ENCODE measurements at regions not wholly inside any gene's neighbourhood (a gene's known extent, or its start where the extent isn't known, plus 50 kb on each side); places are given as distances from the start of the nearest gene placed in this dataset.

DNA sequence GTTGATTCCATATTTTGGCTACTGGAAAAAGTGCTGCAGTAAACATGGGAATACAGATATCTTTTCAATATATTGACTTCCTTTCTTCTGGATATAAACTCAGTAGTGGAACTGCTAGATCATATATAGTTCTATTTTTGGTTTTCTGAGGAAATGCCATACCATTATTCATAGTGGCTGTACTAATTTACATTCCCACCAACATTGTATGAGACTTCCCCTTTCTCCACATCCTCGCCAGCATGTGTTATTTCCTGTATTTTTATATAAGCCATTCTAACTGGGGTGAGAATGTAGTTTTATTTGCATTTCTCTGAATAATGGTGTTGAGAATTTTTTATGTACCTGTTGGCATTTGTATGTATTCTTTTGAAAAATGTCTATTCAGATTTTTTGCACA lies 385.2 kb downstream of the NUF2 start:
- H3K9ac ChIP-seq (ENCODE audit: low read depth in 1 of 3, low read length in 3 of 3): no peak overlapping the region
- H3K4me1 ChIP-seq (ENCODE audit: control insufficient read depth in 3 of 3, insufficient read depth in 3 of 3, low read length in 3 of 3): no peaks in the 10 kb centered on the region
- H3K27me3 ChIP-seq (ENCODE audit: control insufficient read depth in 3 of 3, insufficient read depth in 3 of 3, low read length in 3 of 3): no peaks in the 10 kb centered on the region
- no peak overlapping the region for H3K27ac ChIP-seq (ENCODE audit: low read depth, low read length)
- no peak overlapping the region for H3K4me3 ChIP-seq (ENCODE audit: low read length in 3 of 3)
- H3K36me3 ChIP-seq (ENCODE audit: control insufficient read depth in 3 of 3, insufficient read depth in 3 of 3, low read length in 3 of 3): no peaks in the 10 kb centered on the region
- no peaks in the 10 kb centered on the region for H3K9me3 ChIP-seq (ENCODE audit: control insufficient read depth in 3 of 3, low read length in 3 of 3)

DNA sequence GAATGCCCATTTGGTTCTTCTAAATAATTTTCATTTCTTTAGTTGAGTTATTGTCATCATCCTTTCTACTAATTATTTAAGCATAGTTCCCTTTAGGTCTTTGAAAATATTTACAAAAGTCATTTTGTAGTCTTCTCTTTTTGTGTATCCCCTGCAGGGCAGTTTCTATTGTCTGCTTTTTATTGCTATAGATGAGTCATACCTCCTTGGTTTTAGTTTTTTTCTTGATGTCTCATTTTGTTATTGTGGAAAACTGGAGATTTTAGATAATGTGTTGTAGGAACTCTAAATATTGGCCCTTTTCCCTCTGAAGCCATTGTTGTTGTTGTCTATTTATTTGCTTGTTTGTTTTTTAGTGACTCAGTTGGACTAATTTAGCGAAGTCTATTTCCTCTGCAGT lies 387.9 kb downstream of the NUF2 start:
- no peak overlapping the region for H3K9ac ChIP-seq (ENCODE audit: low read depth in 1 of 3, low read length in 3 of 3)

DNA sequence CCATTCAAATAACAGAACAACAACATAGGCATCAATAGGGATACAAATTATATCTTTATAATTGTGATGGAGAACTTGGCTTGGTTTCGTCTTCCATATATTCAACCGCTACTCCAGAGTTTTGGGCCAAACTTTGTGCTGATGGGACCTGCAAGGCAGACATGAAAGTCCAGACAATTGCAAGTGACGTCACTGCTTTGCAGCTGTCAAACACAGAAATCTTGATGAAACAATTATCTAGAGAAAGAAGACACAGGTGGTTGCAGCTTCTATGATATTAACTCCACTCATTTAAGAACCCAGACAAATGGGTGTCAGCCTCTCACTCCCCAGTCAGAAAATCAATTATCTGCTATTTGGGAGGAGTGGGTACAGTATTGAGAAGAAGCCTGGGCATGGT lies 390.6 kb downstream of the NUF2 start:
- Histone ChIP-seq H3K9ac (ENCODE audit: low read depth in 1 of 3, low read length in 3 of 3) (no peak overlapping the region), H3K27me3 (ENCODE audit: control insufficient read depth in 3 of 3, insufficient read depth in 3 of 3, low read length in 3 of 3) (no peaks in the 10 kb centered on the region), H3K4me1 (ENCODE audit: control insufficient read depth in 3 of 3, insufficient read depth in 3 of 3, low read length in 3 of 3) (no peaks in the 10 kb centered on the region), H3K27ac (ENCODE audit: low read depth, low read length) (no peak overlapping the region), H3K4me3 (ENCODE audit: low read length in 3 of 3) (no peak overlapping the region), H3K9me3 (ENCODE audit: control insufficient read depth in 3 of 3, low read length in 3 of 3) (no peaks in the 10 kb centered on the region), H3K36me3 (ENCODE audit: control insufficient read depth in 3 of 3, insufficient read depth in 3 of 3, low read length in 3 of 3) (no peaks in the 10 kb centered on the region)

More for the DNA sequence above, 387.9 kb downstream of the NUF2 start:
- Histone ChIP-seq H3K9me3 (ENCODE audit: control insufficient read depth in 3 of 3, low read length in 3 of 3) (no peaks in the 10 kb centered on the region), H3K4me1 (ENCODE audit: control insufficient read depth in 3 of 3, insufficient read depth in 3 of 3, low read length in 3 of 3) (no peaks in the 10 kb centered on the region), H3K27me3 (ENCODE audit: control insufficient read depth in 3 of 3, insufficient read depth in 3 of 3, low read length in 3 of 3) (no peaks in the 10 kb centered on the region), H3K36me3 (ENCODE audit: control insufficient read depth in 3 of 3, insufficient read depth in 3 of 3, low read length in 3 of 3) (no peaks in the 10 kb centered on the region), H3K27ac (ENCODE audit: low read depth, low read length) (no peak overlapping the region), H3K4me3 (ENCODE audit: low read length in 3 of 3) (no peak overlapping the region)

DNA sequence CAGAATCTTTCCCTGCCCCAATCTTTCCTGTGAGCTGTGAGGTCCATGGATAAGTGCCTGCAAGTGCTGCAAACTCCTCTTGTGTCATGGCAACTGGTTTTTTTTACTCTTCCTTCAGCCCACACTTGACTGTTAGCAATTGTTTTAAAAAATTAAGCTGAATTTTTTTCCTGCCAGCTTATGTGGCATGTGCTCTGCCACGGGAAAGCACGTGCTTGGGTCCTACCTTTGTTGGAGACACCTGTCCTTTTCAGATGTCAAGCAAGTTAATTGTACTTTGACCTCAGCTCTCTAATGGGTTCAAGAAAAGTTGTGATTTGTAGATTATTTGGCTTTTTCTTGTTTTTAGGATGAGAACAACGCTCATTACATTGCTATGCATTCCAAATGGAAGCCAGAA lies 398.5 kb downstream of the NUF2 start:
- Histone ChIP-seq H3K4me1 (ENCODE audit: control insufficient read depth in 3 of 3, insufficient read depth in 3 of 3, low read length in 3 of 3) (no peaks in the 10 kb centered on the region), H3K9me3 (ENCODE audit: control insufficient read depth in 3 of 3, low read length in 3 of 3) (peaks cover 0 to 8% (median 1%) of the 10 kb centered on the region in 3 donors), H3K27ac (ENCODE audit: low read depth, low read length) (no peak overlapping the region), H3K36me3 (ENCODE audit: control insufficient read depth in 3 of 3, insufficient read depth in 3 of 3, low read length in 3 of 3) (no peaks in the 10 kb centered on the region), H3K4me3 (ENCODE audit: low read length in 3 of 3) (no peak overlapping the region), H3K27me3 (ENCODE audit: control insufficient read depth in 3 of 3, insufficient read depth in 3 of 3, low read length in 3 of 3) (no peaks in the 10 kb centered on the region), H3K9ac (ENCODE audit: low read depth in 1 of 3, low read length in 3 of 3) (no peak overlapping the region)

DNA sequence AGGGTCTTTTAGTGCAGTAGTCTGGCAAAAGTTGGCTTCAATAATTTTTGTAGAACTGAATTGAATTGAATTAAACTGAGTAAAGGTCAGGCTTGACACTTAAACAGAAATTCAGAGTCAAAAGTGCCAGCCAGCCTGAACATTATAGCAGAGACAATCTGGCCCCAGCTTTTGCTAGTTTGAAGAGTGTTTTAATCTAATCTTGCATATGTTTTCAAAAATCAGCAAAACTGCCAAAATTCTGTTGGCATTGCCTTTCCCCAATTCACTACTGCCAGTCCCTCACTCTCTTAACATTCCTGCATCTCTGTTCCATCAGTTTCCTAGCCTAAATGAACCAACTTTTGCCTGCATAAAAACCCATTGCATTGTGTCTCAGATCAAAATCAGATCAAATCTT lies 403.8 kb downstream of the NUF2 start:
- no peaks in the 10 kb centered on the region for H3K4me1 ChIP-seq (ENCODE audit: control insufficient read depth in 3 of 3, insufficient read depth in 3 of 3, low read length in 3 of 3)
- no peaks in the 10 kb centered on the region for H3K9me3 ChIP-seq (ENCODE audit: control insufficient read depth in 3 of 3, low read length in 3 of 3)
- H3K27me3 ChIP-seq (ENCODE audit: control insufficient read depth in 3 of 3, insufficient read depth in 3 of 3, low read length in 3 of 3): no peaks in the 10 kb centered on the region
- no peaks in the 10 kb centered on the region for H3K36me3 ChIP-seq (ENCODE audit: control insufficient read depth in 3 of 3, insufficient read depth in 3 of 3, low read length in 3 of 3)
- no peak overlapping the region for H3K9ac ChIP-seq (ENCODE audit: low read depth in 1 of 3, low read length in 3 of 3)
- no peak overlapping the region for H3K4me3 ChIP-seq (ENCODE audit: low read length in 3 of 3)
- no peak overlapping the region for H3K27ac ChIP-seq (ENCODE audit: low read depth, low read length)

DNA sequence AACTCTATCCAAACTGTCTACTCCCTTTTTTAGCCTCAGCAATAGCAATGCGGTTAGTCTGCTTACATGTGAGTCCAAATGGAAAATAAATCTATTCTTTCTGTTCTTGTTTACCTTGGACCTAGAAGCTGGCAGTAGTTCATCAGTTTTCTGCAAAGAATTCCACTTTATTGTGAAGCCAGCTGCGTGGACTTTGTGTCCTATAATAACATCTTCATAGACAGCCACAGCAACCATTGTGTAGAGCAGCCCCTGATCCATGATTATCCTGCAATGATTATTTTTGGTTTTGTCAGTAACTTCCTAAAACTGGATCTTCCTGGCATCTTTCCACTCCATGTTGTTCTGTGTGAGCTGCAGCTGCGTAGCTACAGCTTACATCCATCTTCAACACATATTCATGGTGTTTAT lies 408.7 kb downstream of the NUF2 start:
- no peaks in the 10 kb centered on the region for H3K4me1 ChIP-seq (ENCODE audit: control insufficient read depth in 3 of 3, insufficient read depth in 3 of 3, low read length in 3 of 3)
- no peak overlapping the region for H3K4me3 ChIP-seq (ENCODE audit: low read length in 3 of 3)
- H3K9me3 ChIP-seq (ENCODE audit: control insufficient read depth in 3 of 3, low read length in 3 of 3): no peaks in the 10 kb centered on the region

DNA sequence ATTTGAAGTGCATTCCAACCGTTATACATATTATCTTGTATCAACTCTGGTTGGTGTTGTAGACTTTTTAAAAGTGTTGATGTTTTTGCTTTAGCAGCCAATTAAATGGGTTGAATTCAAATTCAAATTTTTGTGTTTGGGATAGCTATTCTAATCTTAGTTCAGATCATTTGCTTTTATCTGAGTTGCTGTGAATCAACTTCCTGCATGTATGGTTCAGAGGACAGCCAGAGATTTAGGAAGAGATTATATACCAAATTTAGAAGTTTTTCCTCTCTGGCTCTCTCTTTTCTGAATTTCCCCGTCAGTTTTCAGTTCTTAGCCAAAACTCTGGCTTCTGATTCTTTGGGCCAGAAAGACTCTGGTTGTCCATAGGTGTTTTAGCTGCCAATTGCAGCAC lies 415.5 kb downstream of the NUF2 start:
- no peaks in the 10 kb centered on the region for H3K4me1 ChIP-seq (ENCODE audit: control insufficient read depth in 3 of 3, insufficient read depth in 3 of 3, low read length in 3 of 3)
- H3K27me3 ChIP-seq (ENCODE audit: control insufficient read depth in 3 of 3, insufficient read depth in 3 of 3, low read length in 3 of 3): no peaks in the 10 kb centered on the region
- no peak overlapping the region for H3K9ac ChIP-seq (ENCODE audit: low read depth in 1 of 3, low read length in 3 of 3)
- H3K36me3 ChIP-seq (ENCODE audit: control insufficient read depth in 3 of 3, insufficient read depth in 3 of 3, low read length in 3 of 3): no peaks in the 10 kb centered on the region
- no peak overlapping the region for H3K27ac ChIP-seq (ENCODE audit: low read depth, low read length)
- no peak overlapping the region for H3K4me3 ChIP-seq (ENCODE audit: low read length in 3 of 3)
- H3K9me3 ChIP-seq (ENCODE audit: control insufficient read depth in 3 of 3, low read length in 3 of 3): no peaks in the 10 kb centered on the region

More for the DNA sequence above, 408.7 kb downstream of the NUF2 start:
- Histone ChIP-seq H3K27ac (ENCODE audit: low read depth, low read length) (no peak overlapping the region), H3K9ac (ENCODE audit: low read depth in 1 of 3, low read length in 3 of 3) (no peak overlapping the region), H3K36me3 (ENCODE audit: control insufficient read depth in 3 of 3, insufficient read depth in 3 of 3, low read length in 3 of 3) (no peaks in the 10 kb centered on the region), H3K27me3 (ENCODE audit: control insufficient read depth in 3 of 3, insufficient read depth in 3 of 3, low read length in 3 of 3) (no peaks in the 10 kb centered on the region)

DNA sequence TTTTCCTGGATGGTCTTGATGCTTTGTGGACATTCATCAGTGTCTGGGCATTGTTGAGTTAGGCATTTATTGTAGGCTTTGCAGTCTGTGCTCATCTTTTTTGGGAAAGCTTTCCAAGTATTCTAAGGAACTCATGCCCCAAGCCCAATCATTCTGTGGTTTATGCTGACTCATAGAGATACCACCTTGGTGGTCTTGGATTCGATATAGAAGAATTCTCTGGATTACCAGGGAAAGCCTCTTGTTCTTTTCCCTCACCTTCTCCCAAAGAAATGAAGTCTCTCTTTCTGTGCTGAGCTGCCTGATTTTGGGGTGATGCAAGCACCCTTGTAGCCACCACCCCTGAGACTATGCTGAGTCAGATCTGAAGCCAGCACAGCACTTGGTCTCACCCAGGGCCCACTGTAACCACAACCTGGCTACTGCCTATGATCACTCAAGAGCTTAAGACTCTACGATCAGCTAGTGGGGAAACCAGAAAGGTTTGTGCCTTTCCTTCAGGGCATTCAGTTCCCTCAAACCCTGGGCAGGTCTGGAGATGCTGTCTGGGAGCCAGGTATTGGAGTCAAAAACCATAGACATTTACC lies 422.6 kb downstream of the NUF2 start:
- H3K27ac ChIP-seq (ENCODE audit: low read depth, low read length): no peak overlapping the region
- H3K9me3 ChIP-seq (ENCODE audit: control insufficient read depth in 3 of 3, low read length in 3 of 3): peaks cover 0 to 3% (median 0%) of the 10 kb centered on the region in 3 donors
- no peaks in the 10 kb centered on the region for H3K4me1 ChIP-seq (ENCODE audit: control insufficient read depth in 3 of 3, insufficient read depth in 3 of 3, low read length in 3 of 3)
- no peaks in the 10 kb centered on the region for H3K27me3 ChIP-seq (ENCODE audit: control insufficient read depth in 3 of 3, insufficient read depth in 3 of 3, low read length in 3 of 3)
- H3K9ac ChIP-seq (ENCODE audit: low read depth in 1 of 3, low read length in 3 of 3): no peak overlapping the region
- H3K4me3 ChIP-seq (ENCODE audit: low read length in 3 of 3): no peak overlapping the region
- H3K36me3 ChIP-seq (ENCODE audit: control insufficient read depth in 3 of 3, insufficient read depth in 3 of 3, low read length in 3 of 3): no peaks in the 10 kb centered on the region

DNA sequence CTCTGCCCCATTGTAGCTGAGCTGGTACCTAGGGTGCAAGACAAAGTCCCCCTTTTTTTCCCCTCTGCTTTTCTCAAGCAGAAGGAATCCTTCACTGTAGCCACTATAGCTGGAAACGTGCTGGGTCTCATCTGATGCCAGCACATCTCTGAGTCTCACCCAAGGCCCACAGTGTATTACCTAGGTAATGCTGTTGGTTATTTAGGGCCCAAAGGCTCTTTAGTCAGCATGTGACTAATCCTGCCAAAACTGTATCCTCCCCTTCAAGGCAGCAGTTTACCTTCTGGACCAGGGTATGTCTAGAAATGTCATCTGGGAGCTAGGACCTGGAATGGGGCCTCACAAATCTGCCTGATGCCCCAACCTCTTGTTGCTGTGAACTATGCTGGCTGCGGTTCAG lies 423.4 kb downstream of the NUF2 start:
- Histone ChIP-seq H3K27me3 (ENCODE audit: control insufficient read depth in 3 of 3, insufficient read depth in 3 of 3, low read length in 3 of 3) (no peaks in the 10 kb centered on the region), H3K4me3 (ENCODE audit: low read length in 3 of 3) (no peak overlapping the region), H3K4me1 (ENCODE audit: control insufficient read depth in 3 of 3, insufficient read depth in 3 of 3, low read length in 3 of 3) (no peaks in the 10 kb centered on the region), H3K9ac (ENCODE audit: low read depth in 1 of 3, low read length in 3 of 3) (no peak overlapping the region), H3K9me3 (ENCODE audit: control insufficient read depth in 3 of 3, low read length in 3 of 3) (peaks cover 0 to 3% (median 0%) of the 10 kb centered on the region in 3 donors), H3K36me3 (ENCODE audit: control insufficient read depth in 3 of 3, insufficient read depth in 3 of 3, low read length in 3 of 3) (no peaks in the 10 kb centered on the region), H3K27ac (ENCODE audit: low read depth, low read length) (no peak overlapping the region)

DNA sequence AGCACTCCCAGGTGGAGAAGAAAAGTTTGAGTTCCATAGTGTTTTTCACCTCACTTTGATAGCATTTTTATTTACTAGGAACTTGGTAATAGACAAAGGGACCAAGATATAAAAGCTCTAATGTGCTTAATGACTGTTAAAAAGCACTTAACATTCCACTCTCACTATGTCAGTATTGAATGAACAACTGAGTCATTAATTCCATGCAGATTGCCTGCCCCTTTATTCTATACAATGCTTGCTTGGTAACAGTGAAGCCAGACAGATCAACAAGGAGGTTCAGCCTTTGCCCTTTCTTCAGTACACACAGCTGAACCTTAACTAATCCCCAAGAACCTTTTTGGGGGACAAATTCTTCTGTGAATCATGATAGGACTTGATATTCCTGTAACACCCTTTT lies 425.5 kb downstream of the NUF2 start:
- Histone ChIP-seq H3K9ac (ENCODE audit: low read depth in 1 of 3, low read length in 3 of 3) (no peak overlapping the region), H3K4me3 (ENCODE audit: low read length in 3 of 3) (no peak overlapping the region), H3K27ac (ENCODE audit: low read depth, low read length) (no peak overlapping the region), H3K36me3 (ENCODE audit: control insufficient read depth in 3 of 3, insufficient read depth in 3 of 3, low read length in 3 of 3) (no peaks in the 10 kb centered on the region), H3K27me3 (ENCODE audit: control insufficient read depth in 3 of 3, insufficient read depth in 3 of 3, low read length in 3 of 3) (no peaks in the 10 kb centered on the region), H3K9me3 (ENCODE audit: control insufficient read depth in 3 of 3, low read length in 3 of 3) (peaks cover 0 to 3% (median 0%) of the 10 kb centered on the region in 3 donors), H3K4me1 (ENCODE audit: control insufficient read depth in 3 of 3, insufficient read depth in 3 of 3, low read length in 3 of 3) (no peaks in the 10 kb centered on the region)
